HEK293 (cell line): ENCODE measurements at regions not wholly inside any gene's neighbourhood (a gene's known extent, or its start where the extent isn't known, plus 50 kb on each side); places are given as distances from the start of the nearest gene placed in this dataset.

Experiments
- CTCF ChIA-PET: fragments of 350-600 bp; formaldehyde crosslinking; extraction: SDS; loops from one replicate; lab custom pipeline; 2021; ENCODE audit warnings: antibody characterized with exemption; lab: Yijun Ruan, JAX
- POLR2A ChIA-PET: fragments of 300-600 bp; formaldehyde crosslinking; extraction: SDS; loops from one replicate; lab custom pipeline; 2020; ENCODE audit warnings: antibody characterized with exemption, inconsistent platforms; lab: Yijun Ruan, JAX
- H3K27ac ChIP-seq: fragments of 200-500 bp; sonication (Bioruptor generic); 2 replicates; pipeline ENCODE4 v1.5.1; 2014; ENCODE audit warnings: low read depth, low read length, control low read depth, inconsistent platforms; ENCODE audit errors: extremely low read depth
- H3K36me3 ChIP-seq, 2 experiments: fragments of 200-500 bp in 1 of 2; sonication (Bioruptor generic) in 1 of 2; 1 replicate in 1 of 2; 2 replicates in 1 of 2; pipeline ENCODE4 v1.5.1; 2014 to 2017; ENCODE audit warnings: inconsistent platforms in 2 of 2, low read length in 2 of 2; ENCODE audit not compliant: control insufficient read depth in 2 of 2, insufficient read depth in 1 of 2
- H3K4me1 ChIP-seq: fragments of 200-500 bp; sonication (Bioruptor generic); 2 replicates; pipeline ENCODE4 v1.5.1; 2014; ENCODE audit warnings: mild to moderate bottlenecking, low read length, inconsistent platforms; ENCODE audit not compliant: control insufficient read depth, insufficient read depth
- H3K4me3 ChIP-seq: 2 replicates; pipeline ENCODE4 v1.5.1; 2011; ENCODE audit warnings: low read depth, mild to moderate bottlenecking, control low read depth, low read length, moderate library complexity
- H3K9me3 ChIP-seq: fragments of 200-500 bp; sonication (Bioruptor generic); 2 replicates; pipeline ENCODE4 v1.5.1; 2014; ENCODE audit warnings: low read depth, low read length, inconsistent platforms; ENCODE audit not compliant: control insufficient read depth, insufficient read depth
- BCL11B ChIP-seq: fragments of 450-650 bp; formaldehyde crosslinking; IDR thresholded peaks from 2 replicates; pipeline ENCODE4 v1.5.1; 2016; ENCODE audit warnings: low read depth, missing biosample characterization, missing genetic modification characterization
- HOXC10 ChIP-seq: sonication (generic); formaldehyde crosslinking; IDR thresholded peaks from 2 replicates; pipeline ENCODE4 v1.8.1; 2023; ENCODE audit warnings: mild to moderate bottlenecking, missing genetic modification reagents
- HOXD13 ChIP-seq: sonication (generic); formaldehyde crosslinking; IDR thresholded peaks from 2 replicates; pipeline ENCODE4 v1.8.0; 2022; ENCODE audit warnings: missing genetic modification reagents, borderline replicate concordance
- SALL2 ChIP-seq: fragments of 450-650 bp; formaldehyde crosslinking; IDR thresholded peaks from 2 replicates; pipeline ENCODE4 v1.5.0; 2017; ENCODE audit warnings: missing biosample characterization, mild to moderate bottlenecking, missing genetic modification characterization, borderline replicate concordance
- SCRT2 ChIP-seq: fragments of 450-650 bp; formaldehyde crosslinking; IDR thresholded peaks from 2 replicates; pipeline ENCODE4 v1.5.1; 2016; ENCODE audit warnings: missing biosample characterization, missing genetic modification characterization
- ZFP3 ChIP-seq: fragments of 450-650 bp; formaldehyde crosslinking; IDR thresholded peaks from 2 replicates; pipeline ENCODE4 v1.5.1; 2016; ENCODE audit warnings: low read depth, missing biosample characterization, missing genetic modification characterization
- ZNF211 ChIP-seq: fragments of 450-650 bp; formaldehyde crosslinking; IDR thresholded peaks from 2 replicates; pipeline ENCODE4 v1.5.1; 2016; ENCODE audit warnings: low read depth, missing biosample characterization, missing genetic modification characterization
- ZNF223 ChIP-seq: fragments of 450-650 bp; formaldehyde crosslinking; IDR thresholded peaks from 2 replicates; pipeline ENCODE4 v1.5.1; 2016; ENCODE audit warnings: missing biosample characterization, missing genetic modification characterization
- ZNF248 ChIP-seq: fragments of 450-650 bp; formaldehyde crosslinking; IDR thresholded peaks from 2 replicates; pipeline ENCODE4 v1.5.1; 2017; ENCODE audit warnings: missing biosample characterization, missing genetic modification characterization
- ZNF266 ChIP-seq: fragments of 450-650 bp; formaldehyde crosslinking; IDR thresholded peaks from 2 replicates; pipeline ENCODE4 v1.5.1; 2016; ENCODE audit warnings: missing biosample characterization, missing genetic modification characterization, low read depth
- ZNF280D ChIP-seq: fragments of 450-650 bp; formaldehyde crosslinking; IDR thresholded peaks from 2 replicates; pipeline ENCODE4 v1.5.1; 2016; ENCODE audit warnings: missing biosample characterization, missing genetic modification characterization
- ZNF530 ChIP-seq: fragments of 450-650 bp; formaldehyde crosslinking; IDR thresholded peaks from 2 replicates; pipeline ENCODE4 v1.5.1; 2016; ENCODE audit warnings: low read depth, missing biosample characterization, missing genetic modification characterization
- ZNF558 ChIP-seq: fragments of 450-650 bp; formaldehyde crosslinking; IDR thresholded peaks from 2 replicates; pipeline ENCODE4 v1.5.1; 2016; ENCODE audit warnings: missing biosample characterization, missing genetic modification characterization
- TF ChIP-seq, protein P1 (sequence below): fragments of 450-650 bp; formaldehyde crosslinking; IDR thresholded peaks from 2 replicates; pipeline ENCODE4 v1.5.1; 2016; ENCODE audit warnings: missing biosample characterization, missing genetic modification characterization
- TF ChIP-seq, protein P2 (sequence below): fragments of 450-650 bp; formaldehyde crosslinking; IDR thresholded peaks from 2 replicates; pipeline ENCODE4 v1.5.1; 2017; ENCODE audit warnings: missing biosample characterization, missing genetic modification characterization

DNA sequence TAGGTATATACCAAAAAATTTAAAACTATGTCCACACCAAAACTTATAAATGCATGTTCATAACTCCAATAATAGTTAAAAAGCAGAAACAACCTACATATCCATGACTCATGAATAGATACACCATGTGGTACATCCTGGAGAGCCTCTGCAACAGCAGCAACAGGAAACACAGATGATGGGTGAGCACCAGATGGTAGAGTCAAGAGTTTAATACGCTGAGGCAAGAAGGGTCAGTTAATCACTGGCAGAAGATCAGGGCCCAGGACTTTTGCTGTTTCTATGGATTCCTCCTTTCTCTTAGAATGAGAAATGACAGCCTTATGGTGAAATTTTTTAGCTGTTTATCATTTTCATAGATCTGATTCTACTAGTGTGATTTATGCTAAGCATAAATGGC lies 351.8 kb upstream of the ADAMTSL1 start:
- Histone ChIP-seq H3K36me3 (no peaks in the 10 kb centered on the region), H3K4me1 (no peaks in the 10 kb centered on the region), H3K9me3 (no peaks in the 10 kb centered on the region), H3K27ac (no peak overlapping the region), H3K4me3 (no peak overlapping the region)
- TF ChIP-seq HOXC10 (CRISPR knock-in tag) (no peak), ZNF280D (tag by site-specific recombination) (no peak), HOXD13 (CRISPR knock-in tag) (no peak)
- ChIA-PET POLR2A (no interaction called here), CTCF (no interaction called here)

DNA sequence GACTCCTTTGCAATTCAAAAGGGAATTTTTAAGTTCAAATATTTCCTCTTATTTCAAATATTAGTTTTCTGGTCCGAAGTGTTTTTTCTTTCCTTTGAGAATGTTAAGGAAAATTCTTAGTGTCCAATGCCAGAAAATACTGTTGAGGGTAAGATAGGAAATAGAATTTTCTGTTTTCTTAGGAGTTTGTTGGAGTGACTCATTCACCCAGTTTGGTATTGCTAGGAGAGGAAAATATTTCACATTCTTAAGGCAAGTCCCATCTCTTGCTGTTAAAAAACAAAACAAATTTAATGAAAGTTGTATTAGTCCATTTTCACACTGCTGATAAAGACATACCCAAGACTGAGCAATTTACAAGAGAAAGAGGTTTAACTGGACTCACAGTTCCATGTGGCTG lies 349.2 kb upstream of the ADAMTSL1 start:
- TF ChIP-seq ZNF211 (tag by site-specific recombination), result no peak
- TF ChIP-seq ZNF248 (tag by site-specific recombination), result no peak
- TF ChIP-seq, protein P1, sequence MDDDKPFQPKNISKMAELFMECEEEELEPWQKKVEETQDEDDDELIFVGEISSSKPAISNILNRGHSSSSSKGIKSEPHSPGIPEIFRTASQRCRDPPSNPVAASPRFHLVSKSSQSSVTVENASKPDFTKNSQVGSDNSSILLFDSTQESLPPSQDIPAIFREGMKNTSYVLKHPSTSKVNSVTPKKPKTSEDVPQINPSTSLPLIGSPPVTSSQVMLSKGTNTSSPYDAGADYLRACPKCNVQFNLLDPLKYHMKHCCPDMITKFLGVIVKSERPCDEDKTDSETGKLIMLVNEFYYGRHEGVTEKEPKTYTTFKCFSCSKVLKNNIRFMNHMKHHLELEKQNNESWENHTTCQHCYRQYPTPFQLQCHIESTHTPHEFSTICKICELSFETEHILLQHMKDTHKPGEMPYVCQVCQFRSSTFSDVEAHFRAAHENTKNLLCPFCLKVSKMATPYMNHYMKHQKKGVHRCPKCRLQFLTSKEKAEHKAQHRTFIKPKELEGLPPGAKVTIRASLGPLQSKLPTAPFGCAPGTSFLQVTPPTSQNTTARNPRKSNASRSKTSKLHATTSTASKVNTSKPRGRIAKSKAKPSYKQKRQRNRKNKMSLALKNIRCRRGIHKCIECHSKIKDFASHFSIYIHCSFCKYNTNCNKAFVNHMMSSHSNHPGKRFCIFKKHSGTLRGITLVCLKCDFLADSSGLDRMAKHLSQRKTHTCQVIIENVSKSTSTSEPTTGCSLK (tag by site-specific recombination), result no peak
- TF ChIP-seq BCL11B (tag by site-specific recombination), result no peak
- TF ChIP-seq, protein P2, sequence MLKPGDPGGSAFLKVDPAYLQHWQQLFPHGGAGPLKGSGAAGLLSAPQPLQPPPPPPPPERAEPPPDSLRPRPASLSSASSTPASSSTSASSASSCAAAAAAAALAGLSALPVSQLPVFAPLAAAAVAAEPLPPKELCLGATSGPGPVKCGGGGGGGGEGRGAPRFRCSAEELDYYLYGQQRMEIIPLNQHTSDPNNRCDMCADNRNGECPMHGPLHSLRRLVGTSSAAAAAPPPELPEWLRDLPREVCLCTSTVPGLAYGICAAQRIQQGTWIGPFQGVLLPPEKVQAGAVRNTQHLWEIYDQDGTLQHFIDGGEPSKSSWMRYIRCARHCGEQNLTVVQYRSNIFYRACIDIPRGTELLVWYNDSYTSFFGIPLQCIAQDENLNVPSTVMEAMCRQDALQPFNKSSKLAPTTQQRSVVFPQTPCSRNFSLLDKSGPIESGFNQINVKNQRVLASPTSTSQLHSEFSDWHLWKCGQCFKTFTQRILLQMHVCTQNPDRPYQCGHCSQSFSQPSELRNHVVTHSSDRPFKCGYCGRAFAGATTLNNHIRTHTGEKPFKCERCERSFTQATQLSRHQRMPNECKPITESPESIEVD (tag by site-specific recombination), result no peak
- no peak for TF ChIP-seq ZNF266 (tag by site-specific recombination)
- no peak for TF ChIP-seq ZFP3 (tag by site-specific recombination)
- TF ChIP-seq ZNF530 (tag by site-specific recombination), result no peak
- TF ChIP-seq ZNF223 (tag by site-specific recombination), result no peak
- no peak for TF ChIP-seq HOXD13 (CRISPR knock-in tag)
- no peak for TF ChIP-seq ZNF558

GRCh38 chr9:18126831-18127498 lies 347.0 kb upstream of the ADAMTSL1 start:
- Histone ChIP-seq H3K27ac (no peak overlapping the region), H3K36me3 (no peaks in the 10 kb centered on the region), H3K4me1 (no peaks in the 10 kb centered on the region), H3K4me3 (no peak overlapping the region), H3K9me3 (no peaks in the 10 kb centered on the region)
- TF ChIP-seq SALL2 (tag by site-specific recombination), result no peak
- peak; percentile 75 for TF ChIP-seq SCRT2 (tag by site-specific recombination)
- CTCF ChIA-PET, result no interaction called here
- POLR2A ChIA-PET, result no interaction called here

More for the DNA sequence above, 349.2 kb upstream of the ADAMTSL1 start:
- no peaks in the 10 kb centered on the region for H3K9me3 ChIP-seq
- H3K36me3 ChIP-seq, result no peaks in the 10 kb centered on the region
- ChIA-PET POLR2A (no interaction called here), CTCF (interaction anchor here (0.9 kb wide), 1 partner anchor 162 kb away, joined by 5 read pairs; no protein-coding TSS in a partner anchor)
- no peak overlapping the region for H3K27ac ChIP-seq
- no peak overlapping the region for H3K4me3 ChIP-seq
- H3K4me1 ChIP-seq, result no peaks in the 10 kb centered on the region
